Thyroid gland (tissue), 4 donors: ENCODE measurements at regions not wholly inside any gene's neighbourhood (a gene's known extent, or its start where the extent isn't known, plus 50 kb on each side); places are given as distances from the start of the nearest gene placed in this dataset.

Experiments
- DNase-seq, 2 donors: peaks; one replicate each; pipeline ENCODE4 v3.0.0-alpha.2; 2019
- H3K27ac ChIP-seq, 3 donors: fragments of 200-600 bp; sonication (generic); 1 replicate in 2 of 3; 2 replicates in 1 of 3; pipeline ENCODE4 v1.5.1; 2016 to 2019; ENCODE audit warnings: mild to moderate bottlenecking in 1 of 3, moderate library complexity in 1 of 3
- H3K27me3 ChIP-seq: fragments of 200-600 bp; sonication (generic); one replicate; pipeline ENCODE4 v1.5.1; 2019
- H3K36me3 ChIP-seq, 2 donors: fragments of 200-600 bp; sonication (generic); one replicate each; pipeline ENCODE4 v1.5.1; 2016 to 2019
- H3K4me1 ChIP-seq, 2 donors: fragments of 200-600 bp; sonication (generic); one replicate each; pipeline ENCODE4 v1.5.1; 2017 to 2019
- H3K4me3 ChIP-seq, 3 donors: fragments of 200-600 bp; sonication (generic); replicated peaks in 1 of 3; 1 replicate in 2 of 3; 2 replicates in 1 of 3; pipeline ENCODE4 v1.5.1; 2016; ENCODE audit warnings: mild to moderate bottlenecking in 1 of 3
- H3K9me3 ChIP-seq: fragments of 200-600 bp; sonication (generic); one replicate; pipeline ENCODE4 v1.5.1; 2017
- CTCF ChIP-seq, 6 experiments: fragments of 200-600 bp in 3 of 6; fragments of 450-650 bp in 3 of 6; sonication (generic) in 3 of 6; IDR thresholded peaks; one replicate each; pipeline ENCODE4 v1.5.1; 2016 to 2019; ENCODE audit warnings: antibody characterized with exemption in 6 of 6, mild to moderate bottlenecking in 2 of 6, inconsistent platforms in 1 of 6, moderate library complexity in 1 of 6
- POLR2A ChIP-seq, 2 donors: fragments of 450-650 bp; IDR thresholded peaks; one replicate each; pipeline ENCODE4 v1.6.1; 2017; ENCODE audit warnings: antibody characterized with exemption in 2 of 2, mild to moderate bottlenecking in 2 of 2, moderate library complexity in 1 of 2
- WGBS, 2 donors: methylation state at CpG; one replicate each; pipeline ENCODE4 v1.1.5; 2017; 5-methylcytosine and 5-hydroxymethylcytosine counted together
- intact Hi-C: fragments of 100-400 bp; cut with DNase I; formaldehyde crosslinking; loops from one replicate; pipeline ENCODE4 v1.15.1; 2023

GRCh38 chr1:90614872-90615271 is 102.2 kb downstream of the BARHL2 start:
- no peak overlapping the region for H3K4me3 ChIP-seq
- no peak for DNase-seq
- no peaks in the 10 kb centered on the region for H3K4me1 ChIP-seq
- no peak overlapping the region for H3K27ac ChIP-seq
- H3K27me3 ChIP-seq = no peaks in the 10 kb centered on the region
- no peaks in the 10 kb centered on the region for H3K36me3 ChIP-seq
- WGBS, 2 donors = 75 to 84% methylated on average over 1 of the region's 1 CpG
- H3K9me3 ChIP-seq = no peaks in the 10 kb centered on the region
- TF ChIP-seq POLR2A (IDR thresholded peaks at IDR 0.05) (no peak), CTCF (IDR thresholded peaks at IDR 0.05) (no peak)
- intact Hi-C loops = no loop called here

- H3K36me3 ChIP-seq = no peaks in the 10 kb centered on the region
Observed at GRCh38 chr1:90613371-90613770, 103.7 kb downstream of the BARHL2 start.

GRCh38 chr1:90612033-90612432 is 105.1 kb downstream of the BARHL2 start:
- Histone ChIP-seq H3K27ac (no peak overlapping the region), H3K9me3 (no peaks in the 10 kb centered on the region), H3K27me3 (no peaks in the 10 kb centered on the region), H3K36me3 (no peaks in the 10 kb centered on the region), H3K4me3 (no peak overlapping the region), H3K4me1 (no peaks in the 10 kb centered on the region)
- no peak for DNase-seq
- TF ChIP-seq CTCF (IDR thresholded peaks at IDR 0.05) = no peak
- TF ChIP-seq POLR2A (IDR thresholded peaks at IDR 0.05) = no peak
- intact Hi-C loops = no loop called here
- 97% methylated on average over 2 of the region's 2 CpGs for WGBS, 2 donors

More at GRCh38 chr1:90613371-90613770, 103.7 kb downstream of the BARHL2 start:
- Histone ChIP-seq H3K27ac (no peak overlapping the region), H3K27me3 (no peaks in the 10 kb centered on the region), H3K4me3 (no peak overlapping the region), H3K4me1 (no peaks in the 10 kb centered on the region), H3K9me3 (no peaks in the 10 kb centered on the region)
- DNase-seq = no peak
- no peak for TF ChIP-seq POLR2A (IDR thresholded peaks at IDR 0.05)
- no peak for TF ChIP-seq CTCF (IDR thresholded peaks at IDR 0.05)
- WGBS, 2 donors = 38% methylated on average over 5 of the region's 5 CpGs
- intact Hi-C loops = no loop called here

GRCh38 chr1:90607736-90608135 is 109.4 kb downstream of the BARHL2 start:
- 88 to 89% methylated on average over 4 of the region's 4 CpGs for WGBS, 2 donors

GRCh38 chr1:90605070-90605469 is 112.0 kb downstream of the BARHL2 start:
- no peaks in the 10 kb centered on the region for H3K4me1 ChIP-seq
- intact Hi-C loops = no loop called here
- no peaks in the 10 kb centered on the region for H3K9me3 ChIP-seq
- no peak overlapping the region for H3K4me3 ChIP-seq
- WGBS, 2 donors = 59 to 78% methylated on average over 1 of the region's 1 CpG
- no peaks in the 10 kb centered on the region for H3K27me3 ChIP-seq
- H3K27ac ChIP-seq = no peak overlapping the region
- TF ChIP-seq POLR2A (IDR thresholded peaks at IDR 0.05) = no peak
- TF ChIP-seq CTCF (IDR thresholded peaks at IDR 0.05) = no peak
- no peaks in the 10 kb centered on the region for H3K36me3 ChIP-seq
- DNase-seq = no peak

More at GRCh38 chr1:90607736-90608135, 109.4 kb downstream of the BARHL2 start:
- no peak for DNase-seq
- H3K4me3 ChIP-seq = no peak overlapping the region
- no peak overlapping the region for H3K27ac ChIP-seq
- TF ChIP-seq CTCF (IDR thresholded peaks at IDR 0.05) (no peak), POLR2A (IDR thresholded peaks at IDR 0.05) (no peak)
- H3K27me3 ChIP-seq = no peaks in the 10 kb centered on the region
- intact Hi-C loops = no loop called here
- H3K4me1 ChIP-seq = no peaks in the 10 kb centered on the region
- H3K36me3 ChIP-seq = no peaks in the 10 kb centered on the region
- no peaks in the 10 kb centered on the region for H3K9me3 ChIP-seq
